ENCODE measurements at regions not wholly inside any gene's neighbourhood (a gene's known extent, or its start where the extent isn't known, plus 50 kb on each side); places are given as distances from the start of the nearest gene placed in this dataset.

DNA sequence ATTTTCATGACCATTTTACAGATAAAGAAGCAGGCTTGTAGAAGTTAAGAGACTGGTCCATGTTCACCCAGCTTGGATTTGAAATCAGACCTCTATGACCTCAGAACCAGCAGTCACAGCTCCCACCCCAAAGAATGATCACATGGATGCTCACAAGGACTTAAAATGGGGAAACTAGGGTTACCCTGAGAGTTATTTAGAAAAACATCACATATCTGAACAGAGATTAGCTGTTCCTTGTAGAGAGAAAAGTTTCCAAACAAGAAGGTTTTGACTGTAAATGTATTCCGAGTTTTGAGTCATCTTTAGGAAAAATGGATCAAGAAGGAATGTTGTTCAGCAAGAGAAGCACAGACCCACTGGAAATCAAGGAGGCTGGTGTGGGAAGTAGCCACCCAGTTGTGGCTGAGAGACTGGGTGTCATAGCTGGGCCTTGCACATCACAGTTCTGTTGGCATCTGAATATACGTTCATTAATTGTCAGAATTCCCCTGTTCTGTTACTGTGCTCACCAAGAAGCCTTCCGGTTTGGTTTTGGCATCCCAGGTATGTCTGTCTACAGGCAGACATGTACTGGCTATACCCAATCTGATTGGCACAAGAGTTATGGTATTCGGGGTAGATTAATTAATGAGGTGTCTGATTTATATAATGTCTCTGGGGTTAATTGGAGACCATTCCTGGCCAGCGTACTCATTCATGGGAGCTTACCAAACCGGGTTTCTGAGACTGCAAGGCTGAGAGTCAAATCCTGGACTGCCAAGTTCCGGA is 371.8 kb upstream of the SLC14A2 start:
- Histone ChIP-seq H3K9ac (ENCODE audit: low read length) (no peak overlapping the region), H2AFZ (ENCODE audit: low read length) (no peak overlapping the region), H4K20me1 (ENCODE audit: low read length) (no peaks in the 10 kb centered on the region), H3F3A (ENCODE audit: low read length, unreplicated experiment) (no peaks in the 10 kb centered on the region), H3K27ac (ENCODE audit: low read length) (no peak overlapping the region), H3K9me3 (ENCODE audit: low read length) (no peaks in the 10 kb centered on the region), H3K9me2 (replicated peaks; ENCODE audit: low read length) (no peaks in the 10 kb centered on the region), H3K4me2 (ENCODE audit: low read length) (no peak overlapping the region), H3K27me3 (ENCODE audit: low read length) (no peaks in the 10 kb centered on the region), H3K79me2 (ENCODE audit: low read length) (no peaks in the 10 kb centered on the region), H3K4me3 (ENCODE audit: low read length) (no peak overlapping the region), H3K36me3 (ENCODE audit: low read depth, low read length) (no peaks in the 10 kb centered on the region), H3K4me1 (ENCODE audit: insufficient read depth, low read length) (no peaks in the 10 kb centered on the region)
- ChIA-PET POLR2A (ENCODE audit: unreplicated experiment) (no interaction called here), CTCF (no interaction called here)
- no peak for ATAC-seq
- BruUV-seq (replicated peaks): no TSS peak
- DNase-seq: no peak
- intact Hi-C loops (cut with micrococcal nuclease): no loop called here
- TF ChIP-seq EZH2 (IDR thresholded peaks at IDR 0.05; ENCODE audit: low read length, unreplicated experiment) (no peak), CTCF (conservative IDR thresholded peaks at IDR 0.05; ENCODE audit: low read depth, low read length) (no peak), EZH2phosphoT487 (IDR thresholded peaks at IDR 0.05; ENCODE audit: borderline replicate concordance, low read length) (no peak)

GRCh38 chr18:45245091-45245511 is 370.2 kb upstream of the SLC14A2 start:
- ATAC-seq (no peak), DNase-seq (no peak)
- no peaks in the 10 kb centered on the region for H3K36me3 ChIP-seq (ENCODE audit: low read depth, low read length)
- H3K4me3 ChIP-seq (ENCODE audit: low read length): no peak overlapping the region
- ChIA-PET CTCF (no interaction called here), POLR2A (ENCODE audit: unreplicated experiment) (no interaction called here)
- no peak overlapping the region for H3K9ac ChIP-seq (ENCODE audit: low read length)
- no peaks in the 10 kb centered on the region for H3K4me1 ChIP-seq (ENCODE audit: insufficient read depth, low read length)
- H3K9me3 ChIP-seq (ENCODE audit: low read length): no peaks in the 10 kb centered on the region
- no peaks in the 10 kb centered on the region for H3K27me3 ChIP-seq (ENCODE audit: low read length)
- intact Hi-C loops (cut with micrococcal nuclease): no loop called here
- BruUV-seq (replicated peaks): no TSS peak
- no peak overlapping the region for H3K4me2 ChIP-seq (ENCODE audit: low read length)
- H2AFZ ChIP-seq (ENCODE audit: low read length): no peak overlapping the region
- H3K9me2 ChIP-seq (replicated peaks; ENCODE audit: low read length): no peaks in the 10 kb centered on the region
- no peaks in the 10 kb centered on the region for H3K79me2 ChIP-seq (ENCODE audit: low read length)
- no peaks in the 10 kb centered on the region for H3F3A ChIP-seq (ENCODE audit: low read length, unreplicated experiment)
- no peak for TF ChIP-seq EZH2 (IDR thresholded peaks at IDR 0.05; ENCODE audit: low read length, unreplicated experiment)
- TF ChIP-seq CTCF (conservative IDR thresholded peaks at IDR 0.05; ENCODE audit: low read depth, low read length): no peak
- TF ChIP-seq EZH2phosphoT487 (IDR thresholded peaks at IDR 0.05; ENCODE audit: borderline replicate concordance, low read length): no peak
- H3K27ac ChIP-seq (ENCODE audit: low read length): no peak overlapping the region
- H4K20me1 ChIP-seq (ENCODE audit: low read length): no peaks in the 10 kb centered on the region

DNA sequence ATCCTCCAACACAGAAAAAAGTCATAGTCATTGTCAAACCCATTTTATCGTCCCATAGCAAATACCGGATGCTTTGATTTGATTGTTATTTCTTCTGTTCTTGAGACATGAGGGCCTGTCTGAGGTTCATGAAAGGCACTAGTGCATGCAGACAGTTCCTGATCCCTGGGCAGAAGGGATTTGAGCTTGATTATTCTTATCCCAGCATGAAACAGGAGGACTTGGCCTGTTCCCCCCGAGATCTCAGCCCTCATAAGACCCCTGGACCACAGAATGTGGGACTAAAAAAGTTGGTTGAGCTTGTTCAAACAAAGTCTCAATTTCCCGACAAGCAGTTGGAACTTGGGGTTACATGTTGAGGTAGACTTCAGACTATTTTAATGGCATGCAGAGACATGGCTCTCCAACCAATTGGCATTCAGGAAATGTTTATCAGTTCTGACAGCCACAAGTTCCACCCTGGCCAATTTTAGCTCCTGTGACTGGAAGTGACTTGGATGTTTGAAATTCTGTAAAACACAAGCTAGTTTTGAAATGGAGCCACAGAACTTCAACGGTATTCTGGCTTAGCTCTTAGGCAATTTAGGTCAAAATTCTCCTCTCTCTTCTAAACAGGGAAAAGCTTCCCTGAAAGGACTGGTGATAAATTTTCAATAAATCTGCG is 366.9 kb upstream of the SLC14A2 start:
- Histone ChIP-seq H4K20me1 (ENCODE audit: low read length) (no peaks in the 10 kb centered on the region), H3K4me2 (ENCODE audit: low read length) (no peak overlapping the region), H3K27me3 (ENCODE audit: low read length) (no peaks in the 10 kb centered on the region), H3K9me2 (replicated peaks; ENCODE audit: low read length) (no peaks in the 10 kb centered on the region), H3F3A (ENCODE audit: low read length, unreplicated experiment) (no peaks in the 10 kb centered on the region), H3K79me2 (ENCODE audit: low read length) (no peaks in the 10 kb centered on the region), H3K4me1 (ENCODE audit: insufficient read depth, low read length) (no peaks in the 10 kb centered on the region), H3K9me3 (ENCODE audit: low read length) (no peaks in the 10 kb centered on the region), H3K27ac (ENCODE audit: low read length) (no peak overlapping the region), H3K4me3 (ENCODE audit: low read length) (no peak overlapping the region), H3K36me3 (ENCODE audit: low read depth, low read length) (no peaks in the 10 kb centered on the region), H2AFZ (ENCODE audit: low read length) (no peak overlapping the region), H3K9ac (ENCODE audit: low read length) (no peak overlapping the region)
- ATAC-seq (no peak), DNase-seq (no peak)
- intact Hi-C loops (cut with micrococcal nuclease): no loop called here
- ChIA-PET CTCF (interaction anchor here (0.6 kb wide), 1 partner anchor 568 kb away, joined by 3 read pairs; the partner anchor contains the start of gene SETBP1), POLR2A (ENCODE audit: unreplicated experiment) (no interaction called here)
- BruUV-seq (replicated peaks): no TSS peak
- TF ChIP-seq EZH2 (IDR thresholded peaks at IDR 0.05; ENCODE audit: low read length, unreplicated experiment): no peak
- TF ChIP-seq CTCF (conservative IDR thresholded peaks at IDR 0.05; ENCODE audit: low read depth, low read length): no peak
- TF ChIP-seq EZH2phosphoT487 (IDR thresholded peaks at IDR 0.05; ENCODE audit: borderline replicate concordance, low read length): no peak

Data from PC-3 (cell line).